ENCODE measurements at regions not wholly inside any gene's neighbourhood (a gene's known extent, or its start where the extent isn't known, plus 50 kb on each side); places are given as distances from the start of the nearest gene placed in this dataset.

GRCh38 chr14:104326848-104327247 is 188.5 kb downstream of the KIF26A start:
- no peaks in the 10 kb centered on the region for H3K4me1 ChIP-seq (replicated peaks in 1 of 2; ENCODE audit: control insufficient read depth in 2 of 2, insufficient read depth in 2 of 2, low read length in 2 of 2)
- CTCF ChIA-PET (ENCODE audit: low intra/inter-chr PET ratio) = no interaction called here
- H3K4me3 ChIP-seq = no peak overlapping the region
- H3K27me3 ChIP-seq (ENCODE audit: control insufficient read depth in 2 of 2, insufficient read depth in 2 of 2, low read length in 2 of 2) = no peaks in the 10 kb centered on the region
- H3K9me3 ChIP-seq (replicated peaks; ENCODE audit: control insufficient read depth, insufficient read depth, low read depth, low read length) = no peaks in the 10 kb centered on the region
- ATAC-seq (no peak), DNase-seq (ENCODE audit: extremely low read depth in 1 of 4, low spot score in 3 of 4) (no peak), FAIRE-seq (no peak)
- H3K36me3 ChIP-seq (ENCODE audit: control insufficient read depth, insufficient read depth, low read length) = no peaks in the 10 kb centered on the region
- H3K4me2 ChIP-seq (ENCODE audit: insufficient read depth, low read length) = no peak overlapping the region
- no TSS peak for BruUV-seq (replicated peaks)
- POLR2A ChIA-PET = no interaction called here
- no peak overlapping the region for H2AFZ ChIP-seq (ENCODE audit: low read depth, low read length)
- peaks cover under 1% of the 10 kb centered on the region for H3K9me1 ChIP-seq (ENCODE audit: control insufficient read depth, insufficient read depth, low read length)
- no peak overlapping the region for H3K9ac ChIP-seq (ENCODE audit: insufficient read depth in 1 of 2, low read depth in 2 of 2, low read length in 2 of 2)
- no peak overlapping the region for H3K27ac ChIP-seq (ENCODE audit: extremely low read depth, low read depth, low read length)
- in situ Hi-C loops (cut with MboI) = no loop called here
- TF ChIP-seq NR2F6 (CRISPR knock-in tag; IDR thresholded peaks at IDR 0.05) (no peak), SMC3 (conservative IDR thresholded peaks at IDR 0.05; ENCODE audit: insufficient read depth, low read depth, low read length) (no peak), ZNF311 (CRISPR knock-in tag; IDR thresholded peaks at IDR 0.05) (no peak), SRF (CRISPR knock-in tag; IDR thresholded peaks at IDR 0.05) (no peak), STAT5B (CRISPR knock-in tag; IDR thresholded peaks at IDR 0.05) (no peak), ZNF586 (CRISPR knock-in tag; conservative IDR thresholded peaks at IDR 0.05) (no peak), SNRNP70 (optimal IDR thresholded peaks at IDR 0.05; ENCODE audit: low read depth, low read length) (no peak), FOXK1 (CRISPR knock-in tag; IDR thresholded peaks at IDR 0.05; ENCODE audit: borderline replicate concordance) (no peak), ZNF347 (CRISPR knock-in tag; IDR thresholded peaks at IDR 0.05; ENCODE audit: low read depth) (no peak)
- TF ChIP-seq, protein P1, sequence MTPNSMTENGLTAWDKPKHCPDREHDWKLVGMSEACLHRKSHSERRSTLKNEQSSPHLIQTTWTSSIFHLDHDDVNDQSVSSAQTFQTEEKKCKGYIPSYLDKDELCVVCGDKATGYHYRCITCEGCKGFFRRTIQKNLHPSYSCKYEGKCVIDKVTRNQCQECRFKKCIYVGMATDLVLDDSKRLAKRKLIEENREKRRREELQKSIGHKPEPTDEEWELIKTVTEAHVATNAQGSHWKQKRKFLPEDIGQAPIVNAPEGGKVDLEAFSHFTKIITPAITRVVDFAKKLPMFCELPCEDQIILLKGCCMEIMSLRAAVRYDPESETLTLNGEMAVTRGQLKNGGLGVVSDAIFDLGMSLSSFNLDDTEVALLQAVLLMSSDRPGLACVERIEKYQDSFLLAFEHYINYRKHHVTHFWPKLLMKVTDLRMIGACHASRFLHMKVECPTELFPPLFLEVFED (CRISPR knock-in tag; conservative IDR thresholded peaks at IDR 0.05) = no peak
- intact Hi-C loops (cut with micrococcal nuclease) = no loop called here
- 4% methylated on average over 7 of the region's 10 CpGs for WGBS (ENCODE audit: insufficient coverage, low coverage, missing lambda C conversion rate)
- no peaks in the 10 kb centered on the region for H4K20me1 ChIP-seq (replicated peaks; ENCODE audit: control insufficient read depth, insufficient read depth, low read length)
- H3K79me2 ChIP-seq (ENCODE audit: control insufficient read depth, insufficient read depth, low read length) = no peaks in the 10 kb centered on the region

All from K562 (cell line).